ENCODE measurements at regions not wholly inside any gene's neighbourhood (a gene's known extent, or its start where the extent isn't known, plus 50 kb on each side); places are given as distances from the start of the nearest gene placed in this dataset.

DNA sequence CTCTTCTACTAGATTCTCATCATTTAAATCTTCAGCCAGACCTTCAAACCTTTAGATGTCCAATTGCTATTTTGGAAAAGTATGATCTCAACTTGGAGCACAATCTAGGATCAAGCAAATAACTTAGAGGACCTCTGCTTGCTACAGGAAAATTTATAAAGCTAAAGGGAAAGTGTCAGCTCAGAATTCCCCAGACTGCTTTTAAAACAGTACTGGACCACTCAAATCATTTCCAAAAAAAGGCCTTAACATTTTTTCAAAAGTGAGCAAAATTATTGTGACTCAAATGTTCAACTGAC, 169.8 kb downstream of the PARM1 start:
- no peak for DNase-seq (ENCODE audit: low read depth)
- TF ChIP-seq, protein P1, sequence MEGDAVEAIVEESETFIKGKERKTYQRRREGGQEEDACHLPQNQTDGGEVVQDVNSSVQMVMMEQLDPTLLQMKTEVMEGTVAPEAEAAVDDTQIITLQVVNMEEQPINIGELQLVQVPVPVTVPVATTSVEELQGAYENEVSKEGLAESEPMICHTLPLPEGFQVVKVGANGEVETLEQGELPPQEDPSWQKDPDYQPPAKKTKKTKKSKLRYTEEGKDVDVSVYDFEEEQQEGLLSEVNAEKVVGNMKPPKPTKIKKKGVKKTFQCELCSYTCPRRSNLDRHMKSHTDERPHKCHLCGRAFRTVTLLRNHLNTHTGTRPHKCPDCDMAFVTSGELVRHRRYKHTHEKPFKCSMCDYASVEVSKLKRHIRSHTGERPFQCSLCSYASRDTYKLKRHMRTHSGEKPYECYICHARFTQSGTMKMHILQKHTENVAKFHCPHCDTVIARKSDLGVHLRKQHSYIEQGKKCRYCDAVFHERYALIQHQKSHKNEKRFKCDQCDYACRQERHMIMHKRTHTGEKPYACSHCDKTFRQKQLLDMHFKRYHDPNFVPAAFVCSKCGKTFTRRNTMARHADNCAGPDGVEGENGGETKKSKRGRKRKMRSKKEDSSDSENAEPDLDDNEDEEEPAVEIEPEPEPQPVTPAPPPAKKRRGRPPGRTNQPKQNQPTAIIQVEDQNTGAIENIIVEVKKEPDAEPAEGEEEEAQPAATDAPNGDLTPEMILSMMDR (conservative IDR thresholded peaks at IDR 0.05; ENCODE audit: control insufficient read depth, insufficient read depth, low read depth, low read length): no peak
- no peak overlapping the region for H3K4me3 ChIP-seq (ENCODE audit: control insufficient read depth, low read depth, low read length)

DNA sequence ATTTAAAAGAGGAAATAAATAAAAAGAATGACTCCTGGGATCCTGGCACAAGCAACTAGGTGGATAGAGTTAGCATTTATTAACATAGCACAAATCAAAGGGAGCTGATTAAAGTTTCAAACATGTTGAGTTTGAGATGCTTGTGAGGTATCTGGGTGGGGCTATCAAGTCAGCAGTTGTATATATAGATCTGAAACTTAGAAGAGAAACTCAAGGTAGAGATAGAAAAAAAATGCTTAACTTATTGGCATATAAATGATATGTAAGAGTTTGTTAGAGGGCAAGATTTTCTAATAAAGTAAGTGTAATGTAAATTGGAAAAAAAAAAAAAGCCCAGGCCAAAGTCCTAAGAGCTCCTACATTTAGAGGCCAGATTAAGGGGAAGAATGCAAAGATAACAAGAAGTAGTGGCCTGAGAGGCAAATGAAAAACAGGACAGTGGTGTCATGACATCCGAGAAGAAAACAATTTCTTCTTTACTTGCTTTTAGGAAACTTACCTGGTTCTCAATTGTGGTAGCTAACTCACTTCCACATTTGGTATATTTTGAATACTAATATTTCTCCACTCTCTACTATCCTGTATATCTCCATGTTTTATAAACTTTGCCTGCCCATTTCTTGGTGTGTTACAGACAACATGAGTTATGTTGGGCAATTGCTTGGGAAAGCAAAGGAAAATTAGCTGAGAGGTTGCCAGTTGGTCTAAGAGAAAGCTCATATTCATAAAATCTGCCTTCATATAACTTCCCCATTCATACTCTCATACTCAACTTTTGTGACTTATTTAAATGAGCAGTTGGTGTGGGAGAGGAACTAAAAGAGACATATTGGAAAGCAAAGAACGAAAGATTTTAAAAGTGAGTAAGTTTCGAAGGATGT, 169.2 kb downstream of the PARM1 start:
- no peak for DNase-seq (ENCODE audit: low read depth)
- H3K4me3 ChIP-seq (ENCODE audit: control insufficient read depth, low read depth, low read length): no peak overlapping the region
- TF ChIP-seq, protein P1 (conservative IDR thresholded peaks at IDR 0.05; ENCODE audit: control insufficient read depth, insufficient read depth, low read depth, low read length): no peak

All from fibroblast of mammary gland (primary cell).